ENCODE measurements at regions not wholly inside any gene's neighbourhood (a gene's known extent, or its start where the extent isn't known, plus 50 kb on each side); places are given as distances from the start of the nearest gene placed in this dataset.

GRCh38 chr6:14408446-14408845 is 290.9 kb downstream of the CD83 start:
- TF ChIP-seq HNRNPL (IDR thresholded peaks at IDR 0.05; ENCODE audit: low read depth, low read length) (no peak), ZFP82 (CRISPR knock-in tag; IDR thresholded peaks at IDR 0.05; ENCODE audit: borderline replicate concordance) (no peak), ZNF776 (CRISPR knock-in tag; IDR thresholded peaks at IDR 0.05) (no peak), DNMT1 (CRISPR knock-in tag; IDR thresholded peaks at IDR 0.05) (no peak), RBAK (CRISPR knock-in tag; IDR thresholded peaks at IDR 0.05) (no peak), ZNF841 (CRISPR knock-in tag; IDR thresholded peaks at IDR 0.05; ENCODE audit: borderline replicate concordance) (no peak), POLR2AphosphoS5 (IDR thresholded peaks at IDR 0.05; ENCODE audit: low read depth, low read length) (no peak), CTCF (CRISPR knock-in tag; IDR thresholded peaks at IDR 0.05) (no peak), FOXA1 (IDR thresholded peaks at IDR 0.05) (no peak), FOXA1 (CRISPR knock-in tag; IDR thresholded peaks at IDR 0.05) (no peak), HNF4G (IDR thresholded peaks at IDR 0.05; ENCODE audit: borderline replicate concordance, low read depth, low read length) (no peak), HNF4G (CRISPR knock-in tag; IDR thresholded peaks at IDR 0.05; ENCODE audit: borderline replicate concordance, low read depth) (no peak), ZFP36L2 (CRISPR knock-in tag; IDR thresholded peaks at IDR 0.05) (no peak), JUND (CRISPR knock-in tag; IDR thresholded peaks at IDR 0.05) (no peak)
- TF ChIP-seq, protein P1, sequence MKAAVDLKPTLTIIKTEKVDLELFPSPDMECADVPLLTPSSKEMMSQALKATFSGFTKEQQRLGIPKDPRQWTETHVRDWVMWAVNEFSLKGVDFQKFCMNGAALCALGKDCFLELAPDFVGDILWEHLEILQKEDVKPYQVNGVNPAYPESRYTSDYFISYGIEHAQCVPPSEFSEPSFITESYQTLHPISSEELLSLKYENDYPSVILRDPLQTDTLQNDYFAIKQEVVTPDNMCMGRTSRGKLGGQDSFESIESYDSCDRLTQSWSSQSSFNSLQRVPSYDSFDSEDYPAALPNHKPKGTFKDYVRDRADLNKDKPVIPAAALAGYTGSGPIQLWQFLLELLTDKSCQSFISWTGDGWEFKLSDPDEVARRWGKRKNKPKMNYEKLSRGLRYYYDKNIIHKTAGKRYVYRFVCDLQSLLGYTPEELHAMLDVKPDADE (CRISPR knock-in tag; IDR thresholded peaks at IDR 0.05): no peak

Measured in HepG2 (cell line).